Tibial nerve (tissue), 4 donors: ENCODE measurements at regions not wholly inside any gene's neighbourhood (a gene's known extent, or its start where the extent isn't known, plus 50 kb on each side); places are given as distances from the start of the nearest gene placed in this dataset.

Experiments
- EP300 ChIP-seq, 2 donors: sonication (generic); formaldehyde crosslinking; IDR thresholded peaks; one replicate each; pipeline ENCODE4 v1.6.1; 2017; ENCODE audit warnings: antibody characterized with exemption in 2 of 2, mild to moderate bottlenecking in 1 of 2
- POLR2A ChIP-seq, 2 donors: fragments of 450-650 bp; IDR thresholded peaks; one replicate each; pipeline ENCODE4 v1.6.1; 2017; ENCODE audit warnings: antibody characterized with exemption in 2 of 2, mild to moderate bottlenecking in 2 of 2, moderate library complexity in 2 of 2
- TF ChIP-seq, protein P1 (sequence below), 5 experiments: fragments of 200-600 bp in 3 of 5; fragments of 450-650 bp in 2 of 5; sonication (generic) in 3 of 5; IDR thresholded peaks; one replicate each; pipeline ENCODE4 v1.5.1; 2016 to 2019; ENCODE audit warnings: antibody characterized with exemption in 5 of 5, mild to moderate bottlenecking in 3 of 5, moderate library complexity in 2 of 5

DNA sequence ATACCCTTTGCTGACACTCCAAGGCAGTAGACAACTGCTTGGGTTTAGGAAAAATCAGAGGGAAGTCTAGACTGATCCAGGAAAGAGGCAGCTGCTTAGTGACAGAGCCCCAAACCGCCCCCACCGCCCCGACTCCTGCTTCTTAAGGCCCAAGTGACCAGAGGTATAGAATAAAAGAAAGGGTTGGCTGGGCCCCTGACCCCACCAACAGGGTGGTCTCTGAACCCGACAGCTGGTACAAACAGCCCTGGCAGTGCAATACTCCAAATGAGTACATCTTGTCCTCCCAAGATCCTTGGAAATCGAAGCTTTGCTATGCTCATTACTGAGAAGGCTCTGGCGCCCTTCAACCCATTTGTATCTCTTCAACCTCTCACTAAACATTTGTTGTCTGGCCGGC is 60.6 kb downstream of the PABIR2 start:
- TF ChIP-seq, protein P1, sequence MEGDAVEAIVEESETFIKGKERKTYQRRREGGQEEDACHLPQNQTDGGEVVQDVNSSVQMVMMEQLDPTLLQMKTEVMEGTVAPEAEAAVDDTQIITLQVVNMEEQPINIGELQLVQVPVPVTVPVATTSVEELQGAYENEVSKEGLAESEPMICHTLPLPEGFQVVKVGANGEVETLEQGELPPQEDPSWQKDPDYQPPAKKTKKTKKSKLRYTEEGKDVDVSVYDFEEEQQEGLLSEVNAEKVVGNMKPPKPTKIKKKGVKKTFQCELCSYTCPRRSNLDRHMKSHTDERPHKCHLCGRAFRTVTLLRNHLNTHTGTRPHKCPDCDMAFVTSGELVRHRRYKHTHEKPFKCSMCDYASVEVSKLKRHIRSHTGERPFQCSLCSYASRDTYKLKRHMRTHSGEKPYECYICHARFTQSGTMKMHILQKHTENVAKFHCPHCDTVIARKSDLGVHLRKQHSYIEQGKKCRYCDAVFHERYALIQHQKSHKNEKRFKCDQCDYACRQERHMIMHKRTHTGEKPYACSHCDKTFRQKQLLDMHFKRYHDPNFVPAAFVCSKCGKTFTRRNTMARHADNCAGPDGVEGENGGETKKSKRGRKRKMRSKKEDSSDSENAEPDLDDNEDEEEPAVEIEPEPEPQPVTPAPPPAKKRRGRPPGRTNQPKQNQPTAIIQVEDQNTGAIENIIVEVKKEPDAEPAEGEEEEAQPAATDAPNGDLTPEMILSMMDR (IDR thresholded peaks at IDR 0.05) = no peak
- TF ChIP-seq POLR2A (IDR thresholded peaks at IDR 0.05) = no peak
- TF ChIP-seq EP300 (IDR thresholded peaks at IDR 0.05) = no peak
